ENCODE measurements at regions not wholly inside any gene's neighbourhood (a gene's known extent, or its start where the extent isn't known, plus 50 kb on each side); places are given as distances from the start of the nearest gene placed in this dataset.

- no peak for DNase-seq
- H3K79me1 ChIP-seq (ENCODE audit: low read length), result no peaks in the 10 kb centered on the region
Observed at GRCh38 chr5:93145767-93146166, 435.3 kb downstream of the NR2F1-AS1 start.

GRCh38 chr5:93145019-93145418 is 436.0 kb downstream of the NR2F1-AS1 start:
- Histone ChIP-seq H4K12ac (ENCODE audit: low read depth, low read length) (no peak overlapping the region), H4K8ac (ENCODE audit: low read depth, low read length) (no peak overlapping the region), H2BK120ac (ENCODE audit: insufficient read depth, low read length, poor library complexity) (no peak overlapping the region), H3K9ac (ENCODE audit: low read length) (no peak overlapping the region), H3K4ac (ENCODE audit: low read depth, low read length) (no peak overlapping the region), H3K4me1 (ENCODE audit: control insufficient read depth in 1 of 2, insufficient read depth in 2 of 2, low read length in 2 of 2) (no peaks in the 10 kb centered on the region), H2BK5ac (ENCODE audit: low read depth, low read length, poor library complexity) (no peak overlapping the region), H3K79me1 (ENCODE audit: low read length) (no peaks in the 10 kb centered on the region), H3K79me2 (ENCODE audit: control insufficient read depth, insufficient read depth, low read length, poor library complexity) (no peaks in the 10 kb centered on the region), H2BK12ac (ENCODE audit: low read length) (no peak overlapping the region), H4K91ac (ENCODE audit: low read depth, low read length) (no peak overlapping the region), H3K36me3 (ENCODE audit: control insufficient read depth in 1 of 2, insufficient read depth in 2 of 2, low read length in 2 of 2) (no peaks in the 10 kb centered on the region), H3K27ac (ENCODE audit: low read depth, low read length) (no peak overlapping the region), H3K18ac (ENCODE audit: low read length) (no peak overlapping the region), H3K9me3 (ENCODE audit: insufficient read depth, low read depth, low read length) (no peaks in the 10 kb centered on the region), H3K23ac (ENCODE audit: low read length) (no peak overlapping the region), H3K4me2 (ENCODE audit: low read length) (no peak overlapping the region), H3K27me3 (ENCODE audit: insufficient read depth, low read length) (no peaks in the 10 kb centered on the region), H2AFZ (ENCODE audit: insufficient read depth, low read length, poor library complexity) (no peak overlapping the region), H3K14ac (ENCODE audit: low read length) (no peak overlapping the region), H3K4me3 (ENCODE audit: low read depth, low read length) (no peak overlapping the region), H2AK5ac (ENCODE audit: low read length) (no peak overlapping the region)
- no CpG with 5 or more reads among the region's 19 CpGs for WGBS (ENCODE audit: extremely low coverage, insufficient coverage, insufficient read length)
- DNase-seq, result no peak

More at GRCh38 chr5:93145767-93146166, 435.3 kb downstream of the NR2F1-AS1 start:
- H3K4me2 ChIP-seq (ENCODE audit: low read length), result no peak overlapping the region
- no peak overlapping the region for H3K27ac ChIP-seq (ENCODE audit: low read depth, low read length)
- H2BK12ac ChIP-seq (ENCODE audit: low read length), result no peak overlapping the region
- no peak overlapping the region for H4K12ac ChIP-seq (ENCODE audit: low read depth, low read length)
- H3K4me1 ChIP-seq (ENCODE audit: control insufficient read depth in 1 of 2, insufficient read depth in 2 of 2, low read length in 2 of 2), result no peaks in the 10 kb centered on the region
- H3K18ac ChIP-seq (ENCODE audit: low read length), result no peak overlapping the region
- no peak overlapping the region for H4K8ac ChIP-seq (ENCODE audit: low read depth, low read length)
- H2BK120ac ChIP-seq (ENCODE audit: insufficient read depth, low read length, poor library complexity), result no peak overlapping the region
- H2AK5ac ChIP-seq (ENCODE audit: low read length), result no peak overlapping the region
- no peaks in the 10 kb centered on the region for H3K36me3 ChIP-seq (ENCODE audit: control insufficient read depth in 1 of 2, insufficient read depth in 2 of 2, low read length in 2 of 2)
- no peak overlapping the region for H2BK5ac ChIP-seq (ENCODE audit: low read depth, low read length, poor library complexity)
- no peak overlapping the region for H3K9ac ChIP-seq (ENCODE audit: low read length)
- WGBS (ENCODE audit: extremely low coverage, insufficient coverage, insufficient read length), result no CpG with 5 or more reads among the region's 2 CpGs
- H3K14ac ChIP-seq (ENCODE audit: low read length), result no peak overlapping the region
- H4K91ac ChIP-seq (ENCODE audit: low read depth, low read length), result no peak overlapping the region
- H3K4ac ChIP-seq (ENCODE audit: low read depth, low read length), result no peak overlapping the region
- H3K9me3 ChIP-seq (ENCODE audit: insufficient read depth, low read depth, low read length), result no peaks in the 10 kb centered on the region
- no peaks in the 10 kb centered on the region for H3K79me2 ChIP-seq (ENCODE audit: control insufficient read depth, insufficient read depth, low read length, poor library complexity)
- no peak overlapping the region for H3K4me3 ChIP-seq (ENCODE audit: low read depth, low read length)
- no peak overlapping the region for H2AFZ ChIP-seq (ENCODE audit: insufficient read depth, low read length, poor library complexity)
- no peaks in the 10 kb centered on the region for H3K27me3 ChIP-seq (ENCODE audit: insufficient read depth, low read length)
- no peak overlapping the region for H3K23ac ChIP-seq (ENCODE audit: low read length)

DNA sequence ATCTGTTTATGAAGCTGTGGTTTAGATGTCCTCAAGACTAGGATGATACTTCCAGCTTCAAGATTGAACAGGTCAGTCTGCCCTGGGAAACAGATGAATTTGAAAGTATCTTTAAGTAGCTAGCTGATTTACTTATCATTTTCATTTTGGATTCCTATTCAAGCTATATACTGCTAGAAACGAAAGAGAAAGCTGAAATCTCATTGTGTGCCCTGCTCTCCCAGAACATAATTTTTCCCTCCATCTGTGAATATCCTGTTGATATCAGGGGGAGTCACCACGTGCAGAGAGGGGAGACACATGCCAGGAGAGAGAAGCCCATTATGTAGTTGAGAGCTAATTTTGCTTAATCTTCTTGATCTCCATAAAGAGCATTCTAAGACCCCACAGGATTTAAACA is 439.1 kb downstream of the NR2F1-AS1 start:
- Histone ChIP-seq H3K4ac (ENCODE audit: low read depth, low read length) (no peak overlapping the region), H4K91ac (ENCODE audit: low read depth, low read length) (no peak overlapping the region), H2BK12ac (ENCODE audit: low read length) (no peak overlapping the region), H2BK5ac (ENCODE audit: low read depth, low read length, poor library complexity) (no peak overlapping the region), H3K27ac (ENCODE audit: low read depth, low read length) (no peak overlapping the region), H4K8ac (ENCODE audit: low read depth, low read length) (no peak overlapping the region), H3K27me3 (ENCODE audit: insufficient read depth, low read length) (no peaks in the 10 kb centered on the region), H3K9me3 (ENCODE audit: insufficient read depth, low read depth, low read length) (no peaks in the 10 kb centered on the region), H3K9ac (ENCODE audit: low read length) (no peak overlapping the region), H3K23ac (ENCODE audit: low read length) (no peak overlapping the region), H3K18ac (ENCODE audit: low read length) (no peak overlapping the region), H4K12ac (ENCODE audit: low read depth, low read length) (no peak overlapping the region), H3K4me1 (ENCODE audit: control insufficient read depth in 1 of 2, insufficient read depth in 2 of 2, low read length in 2 of 2) (no peaks in the 10 kb centered on the region), H3K79me2 (ENCODE audit: control insufficient read depth, insufficient read depth, low read length, poor library complexity) (no peaks in the 10 kb centered on the region), H2AK5ac (ENCODE audit: low read length) (no peak overlapping the region), H3K4me3 (ENCODE audit: low read depth, low read length) (no peak overlapping the region), H3K36me3 (ENCODE audit: control insufficient read depth in 1 of 2, insufficient read depth in 2 of 2, low read length in 2 of 2) (no peaks in the 10 kb centered on the region), H2BK120ac (ENCODE audit: insufficient read depth, low read length, poor library complexity) (no peak overlapping the region), H3K4me2 (ENCODE audit: low read length) (no peak overlapping the region), H3K79me1 (ENCODE audit: low read length) (no peaks in the 10 kb centered on the region), H2AFZ (ENCODE audit: insufficient read depth, low read length, poor library complexity) (no peak overlapping the region), H3K14ac (ENCODE audit: low read length) (no peak overlapping the region)
- no CpG with 5 or more reads among the region's 2 CpGs for WGBS (ENCODE audit: extremely low coverage, insufficient coverage, insufficient read length)
- DNase-seq, result no peak

DNA sequence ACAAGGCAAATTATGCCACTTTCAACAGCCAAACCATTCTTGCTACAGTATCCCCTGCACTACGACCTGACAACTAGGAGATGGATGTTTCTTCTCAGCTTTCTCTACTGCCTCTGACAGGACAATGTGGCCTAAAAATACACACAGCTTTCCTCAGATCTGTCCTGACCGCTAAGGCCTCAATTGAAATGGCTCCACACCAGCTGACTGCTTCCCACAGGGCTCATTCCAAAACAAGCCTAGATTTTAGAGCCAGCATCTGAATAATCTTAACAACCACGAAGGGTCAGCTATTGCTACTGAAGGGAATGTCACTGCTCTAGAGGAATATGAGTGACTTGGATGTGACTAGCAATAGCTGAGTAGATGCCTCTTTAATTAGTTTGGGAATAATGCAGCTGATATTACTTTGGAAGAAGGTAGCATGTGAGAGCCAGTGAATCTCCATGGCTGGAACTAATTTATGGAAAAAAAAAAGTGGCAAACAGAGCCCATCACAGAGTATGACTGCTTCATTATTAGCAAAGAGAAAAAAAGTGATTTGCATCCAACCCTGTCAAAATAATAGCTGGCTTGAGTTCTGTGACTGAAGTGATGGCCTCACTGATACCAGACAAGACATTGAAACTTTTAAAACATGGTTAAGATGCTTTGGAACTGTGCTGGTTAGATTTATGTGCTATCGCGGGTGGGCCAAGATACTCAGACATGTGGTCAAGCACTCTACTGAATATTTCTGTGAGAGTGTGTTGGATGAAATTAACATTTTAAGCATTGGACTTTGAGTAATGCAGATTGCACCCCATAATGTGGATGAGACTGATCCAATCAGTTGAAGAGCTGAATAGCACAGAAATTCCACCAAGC is 450.2 kb downstream of the NR2F1-AS1 start:
- H3K4me3 ChIP-seq (ENCODE audit: low read depth, low read length), result no peak overlapping the region

More for the DNA sequence above, 450.2 kb downstream of the NR2F1-AS1 start:
- DNase-seq, result no peak
- Histone ChIP-seq H4K91ac (ENCODE audit: low read depth, low read length) (no peak overlapping the region), H2BK120ac (ENCODE audit: insufficient read depth, low read length, poor library complexity) (no peak overlapping the region), H3K36me3 (ENCODE audit: control insufficient read depth in 1 of 2, insufficient read depth in 2 of 2, low read length in 2 of 2) (no peaks in the 10 kb centered on the region), H3K79me2 (ENCODE audit: control insufficient read depth, insufficient read depth, low read length, poor library complexity) (no peaks in the 10 kb centered on the region), H3K23ac (ENCODE audit: low read length) (no peak overlapping the region), H3K9ac (ENCODE audit: low read length) (no peak overlapping the region), H3K27me3 (ENCODE audit: insufficient read depth, low read length) (no peaks in the 10 kb centered on the region), H3K27ac (ENCODE audit: low read depth, low read length) (no peak overlapping the region), H3K4me1 (ENCODE audit: control insufficient read depth in 1 of 2, insufficient read depth in 2 of 2, low read length in 2 of 2) (no peaks in the 10 kb centered on the region), H3K4me2 (ENCODE audit: low read length) (no peak overlapping the region), H3K79me1 (ENCODE audit: low read length) (no peaks in the 10 kb centered on the region), H3K4ac (ENCODE audit: low read depth, low read length) (no peak overlapping the region), H3K14ac (ENCODE audit: low read length) (no peak overlapping the region), H4K12ac (ENCODE audit: low read depth, low read length) (no peak overlapping the region), H4K8ac (ENCODE audit: low read depth, low read length) (no peak overlapping the region), H2AK5ac (ENCODE audit: low read length) (no peak overlapping the region), H2AFZ (ENCODE audit: insufficient read depth, low read length, poor library complexity) (no peak overlapping the region), H2BK12ac (ENCODE audit: low read length) (no peak overlapping the region), H3K9me3 (ENCODE audit: insufficient read depth, low read depth, low read length) (no peaks in the 10 kb centered on the region), H2BK5ac (ENCODE audit: low read depth, low read length, poor library complexity) (no peak overlapping the region), H3K18ac (ENCODE audit: low read length) (no peak overlapping the region)
- no CpG with 5 or more reads among the region's 5 CpGs for WGBS (ENCODE audit: extremely low coverage, insufficient coverage, insufficient read length)
